ENCODE measurements at regions not wholly inside any gene's neighbourhood (a gene's known extent, or its start where the extent isn't known, plus 50 kb on each side); places are given as distances from the start of the nearest gene placed in this dataset.
A peak's percentile ranks its signal among the peaks of the same experiment; 100 is the strongest.

GRCh38 chr10:58140691-58141347 lies 126.9 kb downstream of the IPMK start:
- no peak for DNase-seq

DNA sequence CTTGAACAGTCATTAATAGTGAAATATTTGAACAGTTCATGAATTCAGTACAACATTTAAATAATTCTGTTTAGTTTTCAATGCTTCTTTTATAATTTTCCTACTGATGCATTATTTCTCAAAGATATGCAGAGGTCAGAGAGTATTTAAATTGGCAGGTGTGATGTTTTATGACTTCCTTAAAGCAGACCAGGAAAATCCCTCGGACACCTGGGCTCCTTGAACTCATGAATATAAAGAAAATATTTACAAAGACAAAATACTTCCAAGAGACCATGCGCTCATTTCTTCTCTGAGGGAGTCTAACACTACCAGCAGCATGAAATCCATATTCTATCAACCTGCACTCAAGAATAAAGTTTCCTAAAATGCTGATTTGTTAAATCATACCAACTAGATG lies 127.6 kb downstream of the IPMK start:
- DNase-seq: no peak

GRCh38 chr10:58137813-58138212 lies 129.9 kb downstream of the IPMK start:
- DNase-seq: peak; percentile 48 to 81

DNA sequence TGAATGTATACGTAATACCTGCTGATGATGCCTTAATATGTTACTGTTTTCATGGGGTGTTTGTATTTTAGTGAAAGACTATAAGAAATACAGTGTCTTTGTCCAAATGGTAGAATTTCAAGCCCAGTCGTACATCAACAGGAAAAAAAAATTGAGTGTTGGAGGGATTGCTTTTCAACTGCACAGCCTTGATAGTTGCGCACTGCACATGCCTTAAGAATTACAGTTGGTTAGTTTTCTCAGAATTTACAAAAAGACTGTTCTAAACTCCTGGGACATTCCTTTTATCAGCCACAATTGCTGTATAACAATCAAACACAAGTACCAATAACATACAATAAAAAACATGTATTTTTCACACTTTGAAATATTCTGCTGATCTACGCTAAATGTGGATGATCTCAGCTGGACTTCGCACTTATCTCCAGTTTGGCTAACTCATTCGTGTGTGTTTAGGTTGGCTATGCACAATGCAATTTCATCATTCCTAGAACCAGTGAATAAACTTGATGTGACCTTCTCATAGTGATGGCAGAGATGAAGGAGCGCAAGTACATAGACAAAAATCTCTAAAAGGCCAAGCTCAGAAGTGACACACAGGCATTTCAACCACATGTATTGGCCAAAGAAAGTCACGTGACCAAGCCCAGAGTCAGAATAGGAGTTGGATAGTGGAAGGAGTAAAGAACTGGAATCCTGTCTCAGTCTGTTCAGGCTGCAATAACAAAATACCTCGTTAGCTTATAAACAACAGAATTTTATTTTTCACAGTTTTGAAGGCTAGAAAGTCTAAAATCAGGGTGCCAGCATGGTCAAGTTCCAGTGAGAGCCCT lies 152.3 kb downstream of the IPMK start:
- no peak for DNase-seq

- DNase-seq: no peak
Measured at GRCh38 chr10:58109731-58110130, 158.0 kb downstream of the IPMK start.

DNA sequence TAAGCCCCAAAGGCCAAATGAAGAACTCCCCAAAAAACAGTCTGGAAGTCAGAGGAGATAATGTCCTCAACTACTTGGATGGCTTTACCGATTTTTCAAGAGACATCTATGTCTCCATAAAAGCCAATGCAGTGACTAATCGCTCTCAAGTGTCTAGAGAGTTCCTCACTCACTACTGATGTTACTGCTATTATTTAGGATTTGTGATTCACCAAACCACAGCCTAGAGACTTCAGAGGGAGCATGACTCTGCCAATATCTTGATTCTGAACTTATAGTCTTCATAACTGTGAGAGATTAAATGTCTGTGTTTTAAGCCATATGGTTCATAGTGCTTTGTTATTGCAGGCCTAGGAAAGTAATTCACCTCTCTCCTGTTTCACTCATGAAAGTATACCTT lies 160.2 kb downstream of the IPMK start:
- DNase-seq: no peak

- DNase-seq: no peak
Measured at GRCh38 chr10:58106211-58107035, 161.3 kb downstream of the IPMK start.

DNA sequence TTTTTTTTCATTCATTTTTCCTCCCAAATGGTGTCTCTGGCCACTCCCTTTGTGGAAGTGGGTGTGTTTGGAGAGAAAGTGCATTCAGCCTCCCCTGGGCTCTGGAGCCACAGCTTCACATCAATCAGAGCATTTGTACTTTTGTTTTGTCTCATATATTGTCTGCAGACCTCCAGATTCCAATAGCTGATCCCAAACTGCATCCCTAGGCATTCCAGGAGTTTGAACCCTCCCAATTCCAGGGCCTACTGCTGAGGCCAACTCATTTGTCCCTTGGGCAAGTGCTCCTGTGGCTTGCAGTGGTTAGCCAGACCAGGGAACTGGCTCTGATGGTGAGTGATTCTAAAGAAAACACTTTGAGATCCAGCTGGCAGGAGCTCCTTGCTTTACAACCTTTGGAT lies 163.3 kb downstream of the IPMK start:
- no peak for DNase-seq

DNA sequence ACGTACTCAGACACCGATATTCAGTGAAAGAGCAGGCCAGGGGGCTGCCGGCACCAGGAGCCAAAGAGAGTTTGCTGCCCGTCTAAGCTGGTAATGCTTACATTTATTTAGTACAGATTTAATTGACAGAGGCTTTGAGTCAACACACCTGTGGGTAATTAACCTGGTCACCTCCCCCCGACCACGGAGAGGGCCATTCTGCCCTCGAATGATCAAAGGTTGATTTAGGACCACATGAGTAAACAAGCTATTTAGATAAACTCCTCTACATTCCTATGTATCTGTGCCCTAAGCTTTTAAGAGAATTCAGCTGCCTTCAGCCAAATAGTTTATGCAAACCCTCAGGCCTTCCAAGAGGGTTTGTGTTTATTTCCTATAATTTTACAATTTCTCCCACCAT lies 164.8 kb downstream of the IPMK start:
- DNase-seq: no peak

- no peak for DNase-seq
Measured at GRCh38 chr10:58101682-58102081, 166.0 kb downstream of the IPMK start.

DNA sequence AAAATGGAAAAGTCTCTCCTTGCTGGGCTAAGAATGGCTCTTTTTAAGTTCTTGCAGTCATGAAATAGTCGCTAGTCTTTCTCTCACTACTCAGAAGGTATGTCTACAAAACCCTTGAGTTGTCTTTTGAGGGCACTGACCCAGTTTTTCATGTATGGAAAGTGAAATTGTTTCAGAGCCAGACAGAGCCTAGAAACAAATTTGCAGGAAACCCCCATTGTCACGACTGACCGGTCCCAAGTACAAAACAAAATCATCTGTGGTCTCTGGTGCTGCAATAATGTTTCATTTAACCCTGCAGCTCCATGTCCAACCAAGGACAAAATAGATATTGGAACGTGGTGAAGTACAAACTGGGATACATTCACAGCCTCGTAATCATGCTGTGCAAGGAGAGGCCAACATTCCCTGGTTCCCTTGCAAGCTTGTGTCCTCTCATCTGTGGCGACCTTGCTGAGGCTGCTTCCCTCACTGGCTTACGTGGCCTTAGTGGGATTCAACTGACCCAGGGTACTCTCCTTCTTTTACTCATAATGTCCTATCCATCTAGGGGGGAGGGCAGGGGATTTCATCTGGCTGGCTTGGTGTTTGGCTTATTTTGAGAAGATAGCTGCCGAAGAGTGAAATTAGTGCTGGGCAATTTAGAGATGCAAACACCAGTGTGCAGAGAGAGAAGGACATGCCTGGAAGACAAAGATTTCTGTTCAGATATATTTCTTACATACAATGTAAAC lies 172.5 kb downstream of the IPMK start:
- no peak for DNase-seq

DNA sequence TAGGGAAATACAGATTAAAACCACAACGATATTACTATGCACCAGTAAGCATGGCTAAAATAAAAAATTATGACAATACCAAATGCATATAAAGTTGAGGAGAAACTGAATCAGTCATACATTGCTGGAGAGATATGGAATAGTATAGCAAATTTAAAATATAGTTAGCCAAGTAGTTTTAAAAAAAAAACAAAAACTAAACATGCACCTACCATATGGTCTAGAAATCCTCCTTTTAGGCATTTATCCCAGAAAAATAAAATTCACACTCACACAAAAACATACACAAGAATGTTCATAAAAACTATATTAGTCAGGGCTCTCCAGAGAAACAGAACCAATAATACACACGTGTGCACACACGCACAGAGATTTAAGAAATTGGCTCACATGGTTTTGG lies 175.8 kb downstream of the IPMK start:
- DNase-seq: no peak

DNA sequence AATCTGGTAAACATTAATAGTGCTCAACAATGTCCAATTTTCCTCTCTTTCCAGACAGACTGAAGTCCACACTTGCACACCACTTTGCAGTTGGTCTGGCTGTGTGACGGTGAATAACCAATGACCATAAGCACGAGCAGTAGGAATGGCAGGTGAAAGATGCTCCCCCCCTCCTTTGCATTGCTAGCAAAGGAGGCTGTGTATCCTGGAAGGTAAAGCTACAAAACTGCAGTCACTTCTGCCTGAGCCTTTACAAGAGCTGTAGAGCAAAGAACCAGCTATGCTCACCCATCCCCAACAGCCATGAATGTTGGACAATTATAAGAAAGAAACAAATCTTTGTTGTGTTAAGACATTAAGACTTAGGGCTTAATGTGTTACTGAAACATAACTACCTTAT lies 178.0 kb downstream of the IPMK start:
- DNase-seq: no peak

DNA sequence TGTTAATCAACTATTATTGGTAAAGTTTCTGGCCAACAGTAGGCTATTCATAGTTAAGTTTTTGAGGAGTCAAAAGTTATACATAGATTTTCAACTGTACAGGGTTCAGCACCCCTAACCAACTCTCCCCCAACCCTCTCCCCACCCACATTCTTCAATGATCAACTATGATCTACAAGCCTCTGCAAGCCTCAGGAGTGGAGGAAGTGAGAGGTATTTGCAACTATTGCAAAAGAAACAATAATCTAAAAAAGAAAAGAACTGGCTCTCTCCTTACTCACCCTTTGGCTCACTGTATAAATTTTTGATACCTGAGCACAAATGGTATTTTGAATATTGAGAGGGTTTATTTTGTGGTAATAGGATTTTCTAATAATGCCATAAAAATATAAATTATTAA lies 179.8 kb downstream of the IPMK start:
- no peak for DNase-seq

DNA sequence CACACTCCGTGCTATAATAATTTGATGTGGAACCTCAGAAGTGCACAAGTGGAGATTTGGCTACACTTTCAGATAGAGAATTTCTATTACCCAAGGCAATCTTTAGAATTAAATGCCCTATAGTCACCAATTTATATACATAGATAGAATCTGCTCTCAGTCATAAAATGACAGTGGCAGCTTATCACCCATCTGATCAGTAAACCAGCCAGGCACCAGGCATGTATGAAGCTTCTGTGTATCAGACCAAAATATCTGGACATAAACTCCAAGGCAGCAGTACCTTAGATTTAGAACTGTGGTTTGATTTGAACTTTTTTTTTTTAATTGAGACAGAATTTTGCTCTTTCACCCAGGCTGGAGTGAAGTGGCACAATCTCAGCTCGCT lies 180.9 kb downstream of the IPMK start:
- no peak for DNase-seq

DNA sequence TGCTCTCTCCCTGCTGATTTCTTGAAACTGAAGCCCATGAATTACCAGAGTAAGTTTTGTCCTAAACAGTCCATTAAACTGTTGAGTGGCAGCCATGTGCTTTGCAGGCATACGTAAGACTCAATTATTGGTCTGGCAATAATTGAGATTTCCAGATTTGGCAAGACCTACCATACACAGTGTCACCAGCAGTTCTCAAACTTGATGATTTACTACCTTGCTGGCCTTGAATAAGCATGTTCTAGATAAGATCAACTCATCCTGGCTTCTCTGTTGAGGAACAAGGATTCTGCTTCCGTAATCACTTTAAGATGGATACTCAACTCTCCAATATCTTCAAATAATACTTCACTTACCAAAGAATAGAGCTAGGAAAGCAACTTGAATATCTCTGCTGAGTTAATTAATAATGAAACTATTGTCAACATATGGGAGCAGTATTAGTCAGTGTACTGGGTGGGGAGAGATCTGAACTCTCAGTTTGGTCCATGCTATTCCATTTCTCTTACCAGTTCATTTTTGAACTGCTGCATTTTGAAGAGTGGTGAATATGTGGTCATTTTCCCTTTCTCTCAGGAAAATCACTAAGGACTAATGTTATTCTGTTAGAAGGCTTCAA lies 181.4 kb downstream of the IPMK start:
- no peak for DNase-seq

- no peak for DNase-seq
Measured at GRCh38 chr10:58082248-58082647, 185.4 kb downstream of the IPMK start.

- DNase-seq: no peak
Measured at GRCh38 chr10:58081353-58081752, 186.3 kb downstream of the IPMK start.

GRCh38 chr10:58079461-58079860 lies 188.2 kb downstream of the IPMK start:
- DNase-seq: no peak

- DNase-seq: no peak
Measured at GRCh38 chr10:58072634-58073033, 195.1 kb downstream of the IPMK start.

GRCh38 chr10:58070956-58071355 lies 196.7 kb downstream of the IPMK start:
- peak; percentile 52 to 86 for DNase-seq

GRCh38 chr10:58068809-58069208 lies 198.9 kb downstream of the IPMK start:
- no peak for DNase-seq

DNA sequence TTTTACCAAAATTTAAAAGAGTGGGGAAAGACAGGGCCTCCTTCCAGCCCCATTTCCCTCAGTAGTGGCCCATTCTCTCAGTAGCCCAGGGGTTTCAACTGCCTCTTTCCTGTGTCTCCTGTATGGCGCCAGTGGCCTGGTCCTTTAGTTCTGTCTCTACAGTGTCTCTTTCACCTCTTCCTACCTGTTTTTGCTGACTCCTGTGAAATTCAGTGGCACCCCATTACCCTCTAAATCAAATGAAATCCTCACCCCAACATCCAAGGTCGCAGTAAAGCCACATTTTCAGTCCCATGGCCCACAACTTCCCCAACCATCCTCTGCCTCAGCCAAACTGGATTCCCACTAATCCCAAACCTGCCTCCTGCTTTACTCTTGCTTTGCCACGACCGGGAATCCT lies 200.7 kb downstream of the IPMK start:
- DNase-seq: no peak

Measured in NCI-H2081 (cell line).